ENCODE measurements at regions not wholly inside any gene's neighbourhood (a gene's known extent, or its start where the extent isn't known, plus 50 kb on each side); places are given as distances from the start of the nearest gene placed in this dataset.
A peak's percentile ranks its signal among the peaks of the same experiment; 100 is the strongest.

GRCh38 chr15:61746589-61746988 lies 313.7 kb downstream of the VPS13C start:
- dilution Hi-C loops (cut with MboI; ENCODE audit: extremely low pct_ligation_motif_present, low sequenced_read_pairs), result no loop called here
- H4K20me1 ChIP-seq (ENCODE audit: control insufficient read depth, extremely low read depth, insufficient read depth, low read length), result no peaks in the 10 kb centered on the region
- TF ChIP-seq EZH2 (IDR thresholded peaks at IDR 0.05; ENCODE audit: low read length) (no peak), CTCF (optimal IDR thresholded peaks at IDR 0.05 in 1 of 3, IDR thresholded peaks at IDR 0.05 in 1 of 3, conservative IDR thresholded peaks at IDR 0.05 in 1 of 3; ENCODE audit: extremely low read depth in 1 of 3, insufficient read depth in 2 of 3, low read length in 3 of 3) (no peak)
- H3K4me2 ChIP-seq (ENCODE audit: control insufficient read depth, extremely low read depth, insufficient read depth, low read depth, low read length), result no peak overlapping the region
- no peaks in the 10 kb centered on the region for H3K9me1 ChIP-seq (ENCODE audit: control insufficient read depth, extremely low read depth, insufficient read depth, low read length)
- H3K9me3 ChIP-seq (ENCODE audit: control insufficient read depth, low read depth, low read length), result no peaks in the 10 kb centered on the region
- H3K79me2 ChIP-seq (ENCODE audit: control insufficient read depth, insufficient read depth, low read length), result no peaks in the 10 kb centered on the region
- no peaks in the 10 kb centered on the region for H3K27me3 ChIP-seq (ENCODE audit: control insufficient read depth, extremely low read depth, insufficient read depth, low read length)
- FAIRE-seq (no peak), DNase-seq (ENCODE audit: low read depth, low spot score) (no peak)
- no peak overlapping the region for H3K27ac ChIP-seq (ENCODE audit: control insufficient read depth, insufficient read depth, low read length)
- H3K36me3 ChIP-seq (ENCODE audit: control insufficient read depth in 2 of 2, extremely low read depth in 1 of 2, insufficient read depth in 2 of 2, low read length in 2 of 2), result no peaks in the 10 kb centered on the region
- no peak overlapping the region for H3K4me3 ChIP-seq (ENCODE audit: control insufficient read depth in 2 of 3, extremely low read depth in 1 of 3, insufficient read depth in 2 of 3, low read depth in 1 of 3, low read length in 3 of 3)
- H2AFZ ChIP-seq (ENCODE audit: control insufficient read depth, low read length), result no peak overlapping the region
- H3K4me1 ChIP-seq (ENCODE audit: control insufficient read depth, extremely low read depth, insufficient read depth, low read length), result peaks cover 57% of the 10 kb centered on the region
- no peak overlapping the region for H3K9ac ChIP-seq (ENCODE audit: control insufficient read depth, extremely low read depth, insufficient read depth, low read length)

- H3K27me3 ChIP-seq (ENCODE audit: control insufficient read depth, extremely low read depth, insufficient read depth, low read length), result no peaks in the 10 kb centered on the region
- H3K36me3 ChIP-seq (ENCODE audit: control insufficient read depth in 2 of 2, extremely low read depth in 1 of 2, insufficient read depth in 2 of 2, low read length in 2 of 2), result no peaks in the 10 kb centered on the region
- no peaks in the 10 kb centered on the region for H3K9me1 ChIP-seq (ENCODE audit: control insufficient read depth, extremely low read depth, insufficient read depth, low read length)
- no peak for DNase-seq (ENCODE audit: low read depth, low spot score)
- peaks cover 33% of the 10 kb centered on the region for H3K4me1 ChIP-seq (ENCODE audit: control insufficient read depth, extremely low read depth, insufficient read depth, low read length)
- H3K79me2 ChIP-seq (ENCODE audit: control insufficient read depth, insufficient read depth, low read length), result no peaks in the 10 kb centered on the region
- peak; percentile 55 for FAIRE-seq
- H3K4me3 ChIP-seq (ENCODE audit: control insufficient read depth in 2 of 3, extremely low read depth in 1 of 3, insufficient read depth in 2 of 3, low read depth in 1 of 3, low read length in 3 of 3), result no peak overlapping the region
- no peaks in the 10 kb centered on the region for H3K9me3 ChIP-seq (ENCODE audit: control insufficient read depth, low read depth, low read length)
- H3K9ac ChIP-seq (ENCODE audit: control insufficient read depth, extremely low read depth, insufficient read depth, low read length), result no peak overlapping the region
- no peak overlapping the region for H3K27ac ChIP-seq (ENCODE audit: control insufficient read depth, insufficient read depth, low read length)
- peak overlapping the region; percentile 18 for H3K4me2 ChIP-seq (ENCODE audit: control insufficient read depth, extremely low read depth, insufficient read depth, low read depth, low read length)
- dilution Hi-C loops (cut with MboI; ENCODE audit: extremely low pct_ligation_motif_present, low sequenced_read_pairs), result no loop called here
- no peak for TF ChIP-seq CTCF (optimal IDR thresholded peaks at IDR 0.05 in 1 of 3, IDR thresholded peaks at IDR 0.05 in 1 of 3, conservative IDR thresholded peaks at IDR 0.05 in 1 of 3; ENCODE audit: extremely low read depth in 1 of 3, insufficient read depth in 2 of 3, low read length in 3 of 3)
- no peak for TF ChIP-seq EZH2 (IDR thresholded peaks at IDR 0.05; ENCODE audit: low read length)
- H4K20me1 ChIP-seq (ENCODE audit: control insufficient read depth, extremely low read depth, insufficient read depth, low read length), result no peaks in the 10 kb centered on the region
- no peak overlapping the region for H2AFZ ChIP-seq (ENCODE audit: control insufficient read depth, low read length)
Measured at GRCh38 chr15:61743345-61743909, 316.8 kb downstream of the VPS13C start.

Measured in keratinocyte (primary cell).